ENCODE measurements at regions not wholly inside any gene's neighbourhood (a gene's known extent, or its start where the extent isn't known, plus 50 kb on each side); places are given as distances from the start of the nearest gene placed in this dataset.

GRCh38 chr9:18357321-18357720 lies 116.6 kb upstream of the ADAMTSL1 start:
- BruUV-seq (replicated peaks) = no TSS peak
- no peaks in the 10 kb centered on the region for H3K4me1 ChIP-seq (ENCODE audit: control insufficient read depth, insufficient read depth, low read length)
- no peaks in the 10 kb centered on the region for H4K20me1 ChIP-seq (ENCODE audit: control insufficient read depth, insufficient read depth)
- no peaks in the 10 kb centered on the region for H3K79me2 ChIP-seq (ENCODE audit: control insufficient read depth, insufficient read depth, low read length)
- no peaks in the 10 kb centered on the region for H3K9me3 ChIP-seq (replicated peaks; ENCODE audit: control insufficient read depth, insufficient read depth, low read length)
- no peak overlapping the region for H3K9ac ChIP-seq (ENCODE audit: control insufficient read depth, insufficient read depth, low read length)
- no peak overlapping the region for H3K4me3 ChIP-seq
- WGBS (ENCODE audit: insufficient coverage, insufficient replicate concordance, low lambda C conversion rate, missing lambda C conversion rate) = 0% methylated on average over 1 of the region's 1 CpG
- ATAC-seq (no peak), DNase-seq (ENCODE audit: low read depth, low spot score) (no peak), FAIRE-seq (no peak)
- in situ Hi-C loops (cut with MboI) = no loop called here
- ChIA-PET SMC1A (ENCODE audit: uncharacterized antibody, unreplicated experiment) (interaction anchor here (0.6 kb wide), 1 partner anchor 689 kb away, joined by 3 read pairs; no protein-coding TSS in a partner anchor), RAD21 (ENCODE audit: unreplicated experiment) (no interaction called here), POLR2A (no interaction called here), CTCF (no interaction called here)
- no peak overlapping the region for H3K4me2 ChIP-seq (ENCODE audit: control insufficient read depth, insufficient read depth)
- no peaks in the 10 kb centered on the region for H3K27me3 ChIP-seq (replicated peaks in 1 of 2; ENCODE audit: control insufficient read depth in 2 of 2, insufficient read depth in 2 of 2, low read length in 1 of 2)
- H3K36me3 ChIP-seq (ENCODE audit: control insufficient read depth in 2 of 2, insufficient read depth in 2 of 2, low read length in 1 of 2) = no peaks in the 10 kb centered on the region
- H2AFZ ChIP-seq (ENCODE audit: control insufficient read depth, low read depth, low read length) = no peak overlapping the region
- TF ChIP-seq MEF2A (IDR thresholded peaks at IDR 0.05; ENCODE audit: insufficient read depth, low read depth, low read length) = no peak
- no peak for TF ChIP-seq NKRF (conservative IDR thresholded peaks at IDR 0.05)
- TF ChIP-seq ZNF687 (IDR thresholded peaks at IDR 0.05) = no peak
- TF ChIP-seq ATF2 (IDR thresholded peaks at IDR 0.05; ENCODE audit: low read length) = no peak
- no peak for TF ChIP-seq POLR2AphosphoS5 (IDR thresholded peaks at IDR 0.05; ENCODE audit: low read length)
- TF ChIP-seq SRF (IDR thresholded peaks at IDR 0.05; ENCODE audit: low read depth in 2 of 2, low read length in 2 of 2) = no peak
- no peak overlapping the region for H3K27ac ChIP-seq (ENCODE audit: control insufficient read depth, insufficient read depth)
- intact Hi-C loops (cut with micrococcal nuclease; ENCODE audit: unreplicated experiment) = no loop called here
